ENCODE measurements at regions not wholly inside any gene's neighbourhood (a gene's known extent, or its start where the extent isn't known, plus 50 kb on each side); places are given as distances from the start of the nearest gene placed in this dataset.

DNA sequence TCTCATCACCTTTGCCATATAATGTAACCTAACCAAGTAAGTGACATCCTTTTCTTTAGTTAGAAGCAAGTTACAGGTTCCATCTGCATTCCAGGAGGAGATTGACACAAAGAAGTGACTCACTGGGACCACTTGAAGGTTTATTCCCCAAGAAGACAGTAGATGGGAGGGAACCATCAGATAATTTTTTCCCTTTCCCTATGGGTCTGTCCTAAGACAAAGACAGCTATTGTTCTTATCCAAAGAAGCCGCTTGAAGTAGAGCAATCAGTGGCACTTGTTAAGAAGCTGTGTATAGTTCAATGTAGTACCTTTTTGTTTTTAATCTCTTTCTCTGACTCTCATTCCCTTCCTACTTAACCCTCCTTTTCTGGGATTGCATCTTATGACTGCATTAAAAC, 139.9 kb upstream of the B3GALT2 start (continued):
- TF ChIP-seq, protein P1, sequence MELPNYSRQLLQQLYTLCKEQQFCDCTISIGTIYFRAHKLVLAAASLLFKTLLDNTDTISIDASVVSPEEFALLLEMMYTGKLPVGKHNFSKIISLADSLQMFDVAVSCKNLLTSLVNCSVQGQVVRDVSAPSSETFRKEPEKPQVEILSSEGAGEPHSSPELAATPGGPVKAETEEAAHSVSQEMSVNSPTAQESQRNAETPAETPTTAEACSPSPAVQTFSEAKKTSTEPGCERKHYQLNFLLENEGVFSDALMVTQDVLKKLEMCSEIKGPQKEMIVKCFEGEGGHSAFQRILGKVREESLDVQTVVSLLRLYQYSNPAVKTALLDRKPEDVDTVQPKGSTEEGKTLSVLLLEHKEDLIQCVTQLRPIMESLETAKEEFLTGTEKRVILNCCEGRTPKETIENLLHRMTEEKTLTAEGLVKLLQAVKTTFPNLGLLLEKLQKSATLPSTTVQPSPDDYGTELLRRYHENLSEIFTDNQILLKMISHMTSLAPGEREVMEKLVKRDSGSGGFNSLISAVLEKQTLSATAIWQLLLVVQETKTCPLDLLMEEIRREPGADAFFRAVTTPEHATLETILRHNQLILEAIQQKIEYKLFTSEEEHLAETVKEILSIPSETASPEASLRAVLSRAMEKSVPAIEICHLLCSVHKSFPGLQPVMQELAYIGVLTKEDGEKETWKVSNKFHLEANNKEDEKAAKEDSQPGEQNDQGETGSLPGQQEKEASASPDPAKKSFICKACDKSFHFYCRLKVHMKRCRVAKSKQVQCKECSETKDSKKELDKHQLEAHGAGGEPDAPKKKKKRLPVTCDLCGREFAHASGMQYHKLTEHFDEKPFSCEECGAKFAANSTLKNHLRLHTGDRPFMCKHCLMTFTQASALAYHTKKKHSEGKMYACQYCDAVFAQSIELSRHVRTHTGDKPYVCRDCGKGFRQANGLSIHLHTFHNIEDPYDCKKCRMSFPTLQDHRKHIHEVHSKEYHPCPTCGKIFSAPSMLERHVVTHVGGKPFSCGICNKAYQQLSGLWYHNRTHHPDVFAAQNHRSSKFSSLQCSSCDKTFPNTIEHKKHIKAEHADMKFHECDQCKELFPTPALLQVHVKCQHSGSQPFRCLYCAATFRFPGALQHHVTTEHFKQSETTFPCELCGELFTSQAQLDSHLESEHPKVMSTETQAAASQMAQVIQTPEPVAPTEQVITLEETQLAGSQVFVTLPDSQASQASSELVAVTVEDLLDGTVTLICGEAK (IDR thresholded peaks at IDR 0.05), result no peak
- TF ChIP-seq, protein P1 (CRISPR knock-in tag; IDR thresholded peaks at IDR 0.05), result no peak
- TF ChIP-seq ARID2 (IDR thresholded peaks at IDR 0.05) (no peak), KDM1A (IDR thresholded peaks at IDR 0.05) (no peak), ZFP36 (IDR thresholded peaks at IDR 0.05; ENCODE audit: low read depth, low read length, partially characterized antibody) (no peak), RCOR1 (IDR thresholded peaks at IDR 0.05; ENCODE audit: borderline replicate concordance in 1 of 2, low read depth in 2 of 2, low read length in 2 of 2) (no peak), HCFC1 (IDR thresholded peaks at IDR 0.05; ENCODE audit: low read depth, low read length) (no peak), TGIF2 (CRISPR knock-in tag; IDR thresholded peaks at IDR 0.05) (no peak), ARNT (IDR thresholded peaks at IDR 0.05) (no peak), SAFB (IDR thresholded peaks at IDR 0.05; ENCODE audit: borderline replicate concordance, low read depth, low read length) (no peak), L3MBTL2 (IDR thresholded peaks at IDR 0.05) (no peak), RBM14 (IDR thresholded peaks at IDR 0.05; ENCODE audit: borderline replicate concordance, insufficient read depth, low read depth, low read length) (no peak)
- TF ChIP-seq, protein P2, sequence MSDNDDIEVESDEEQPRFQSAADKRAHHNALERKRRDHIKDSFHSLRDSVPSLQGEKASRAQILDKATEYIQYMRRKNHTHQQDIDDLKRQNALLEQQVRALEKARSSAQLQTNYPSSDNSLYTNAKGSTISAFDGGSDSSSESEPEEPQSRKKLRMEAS (CRISPR knock-in tag; IDR thresholded peaks at IDR 0.05), result no peak
- TF ChIP-seq, protein P3, sequence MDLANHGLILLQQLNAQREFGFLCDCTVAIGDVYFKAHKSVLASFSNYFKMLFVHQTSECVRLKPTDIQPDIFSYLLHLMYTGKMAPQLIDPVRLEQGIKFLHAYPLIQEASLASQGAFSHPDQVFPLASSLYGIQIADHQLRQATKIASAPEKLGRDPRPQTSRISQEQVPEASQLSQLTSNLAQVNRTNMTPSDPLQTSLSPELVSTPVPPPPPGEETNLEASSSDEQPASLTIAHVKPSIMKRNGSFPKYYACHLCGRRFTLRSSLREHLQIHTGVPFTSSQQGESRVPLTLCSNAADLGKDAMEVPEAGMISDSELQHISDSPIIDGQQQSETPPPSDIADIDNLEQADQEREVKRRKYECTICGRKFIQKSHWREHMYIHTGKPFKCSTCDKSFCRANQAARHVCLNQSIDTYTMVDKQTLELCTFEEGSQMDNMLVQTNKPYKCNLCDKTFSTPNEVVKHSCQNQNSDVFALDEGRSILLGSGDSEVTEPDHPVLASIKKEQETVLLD (IDR thresholded peaks at IDR 0.05), result no peak

Data from K562 (cell line).